ENCODE measurements at regions not wholly inside any gene's neighbourhood (a gene's known extent, or its start where the extent isn't known, plus 50 kb on each side); places are given as distances from the start of the nearest gene placed in this dataset.

DNA sequence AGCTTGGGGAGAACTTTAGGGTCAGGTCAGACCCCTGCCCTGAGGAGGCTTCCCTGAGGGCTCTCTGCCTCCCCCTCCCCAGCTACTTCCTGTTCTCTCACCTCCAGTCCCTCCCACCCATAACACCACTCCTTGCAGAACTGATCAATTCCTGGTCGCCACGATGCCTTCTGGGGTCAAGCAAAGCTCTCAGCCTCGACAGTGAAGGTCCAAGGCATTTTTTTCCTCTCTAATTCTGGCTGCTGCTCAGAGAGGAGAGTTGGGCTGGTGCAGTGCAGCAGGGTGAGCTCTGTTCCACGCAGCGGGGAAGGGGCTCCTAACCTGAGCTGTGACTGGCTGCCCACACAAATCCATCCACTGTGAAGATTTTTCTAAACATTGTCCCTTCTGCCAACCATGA, 628.4 kb downstream of the BRD1 start (continued):
- TF ChIP-seq CTCF (conservative IDR thresholded peaks at IDR 0.05; ENCODE audit: low read depth, low read length) = no peak

- no TSS peak for BruUV-seq (replicated peaks)
- no peaks in the 10 kb centered on the region for H3K4me1 ChIP-seq (ENCODE audit: control insufficient read depth, insufficient read depth, low read length)
- ChIA-PET CTCF (no interaction called here), POLR2A (ENCODE audit: unreplicated experiment) (no interaction called here)
- H3K18ac ChIP-seq (ENCODE audit: low read depth, low read length) = no peak overlapping the region
- no peak overlapping the region for H4K8ac ChIP-seq (ENCODE audit: low read depth in 2 of 2, low read length in 2 of 2)
- H2BK15ac ChIP-seq (ENCODE audit: low read depth, low read length) = no peak overlapping the region
- no peak overlapping the region for H3K4me2 ChIP-seq (ENCODE audit: low read depth, low read length)
- intact Hi-C loops (cut with micrococcal nuclease) (no loop called here), dilution Hi-C loops (cut with HindIII; ENCODE audit: low sequenced_read_pairs, unreplicated experiment) (no loop called here), in situ Hi-C loops (cut with MboI; ENCODE audit: low sequenced_read_pairs) (no loop called here)
- 37% methylated on average over 2 of the region's 6 CpGs; no CpG with 5 or more reads in 1 of the 2 experiments for WGBS, 2 experiments (ENCODE audit: extremely low coverage in 2 of 2, insufficient read length in 1 of 2)
- H2AK9ac ChIP-seq (replicated peaks; ENCODE audit: low read depth, low read length, poor library complexity) = no peak overlapping the region
- no peak overlapping the region for H3K9ac ChIP-seq (ENCODE audit: low read depth, low read length)
- H3K23ac ChIP-seq (ENCODE audit: low read depth, low read length) = no peak overlapping the region
- no peak overlapping the region for H2AK5ac ChIP-seq (ENCODE audit: low read depth, low read length)
- H3K14ac ChIP-seq (replicated peaks; ENCODE audit: low read depth, low read length) = no peak overlapping the region
- no peaks in the 10 kb centered on the region for H3K79me1 ChIP-seq (ENCODE audit: low read depth in 1 of 2, low read length in 2 of 2)
- no peak overlapping the region for H3K4me3 ChIP-seq (ENCODE audit: insufficient read depth, low read depth, low read length)
- H2AFZ ChIP-seq (replicated peaks; ENCODE audit: low read length, poor library complexity) = no peak overlapping the region
- H3K9me3 ChIP-seq (ENCODE audit: control insufficient read depth, insufficient read depth, low read length) = peaks cover 66% of the 10 kb centered on the region
- H3K36me3 ChIP-seq (ENCODE audit: control insufficient read depth, insufficient read depth, low read length) = no peaks in the 10 kb centered on the region
- no peaks in the 10 kb centered on the region for H3K27me3 ChIP-seq (ENCODE audit: control insufficient read depth, insufficient read depth, low read length)
- H3K27ac ChIP-seq (ENCODE audit: insufficient read depth, low read length) = no peak overlapping the region
- no peak overlapping the region for H4K5ac ChIP-seq (ENCODE audit: low read depth, low read length)
- H4K91ac ChIP-seq (ENCODE audit: insufficient read depth, low read depth, low read length) = no peak overlapping the region
- H3K56ac ChIP-seq (ENCODE audit: extremely low read depth, insufficient read depth, low read length) = no peak overlapping the region
- H2BK5ac ChIP-seq (ENCODE audit: low read depth, low read length, poor library complexity, severe bottlenecking) = no peak overlapping the region
- no peaks in the 10 kb centered on the region for H4K20me1 ChIP-seq (ENCODE audit: insufficient read depth, low read length)
- DNase-seq (no peak), ATAC-seq (ENCODE audit: low read depth) (no peak)
- no peak overlapping the region for H2BK20ac ChIP-seq (ENCODE audit: low read depth, low read length)
- TF ChIP-seq, protein P1, sequence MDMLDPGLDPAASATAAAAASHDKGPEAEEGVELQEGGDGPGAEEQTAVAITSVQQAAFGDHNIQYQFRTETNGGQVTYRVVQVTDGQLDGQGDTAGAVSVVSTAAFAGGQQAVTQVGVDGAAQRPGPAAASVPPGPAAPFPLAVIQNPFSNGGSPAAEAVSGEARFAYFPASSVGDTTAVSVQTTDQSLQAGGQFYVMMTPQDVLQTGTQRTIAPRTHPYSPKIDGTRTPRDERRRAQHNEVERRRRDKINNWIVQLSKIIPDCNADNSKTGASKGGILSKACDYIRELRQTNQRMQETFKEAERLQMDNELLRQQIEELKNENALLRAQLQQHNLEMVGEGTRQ (IDR thresholded peaks at IDR 0.05; ENCODE audit: low read depth, low read length) = no peak
- H2BK120ac ChIP-seq (ENCODE audit: low read depth, low read length) = no peak overlapping the region
- H3K4ac ChIP-seq (ENCODE audit: low read depth, low read length) = no peak overlapping the region
- no peaks in the 10 kb centered on the region for H3K9me1 ChIP-seq (ENCODE audit: insufficient read depth, low read length)
Measured at GRCh38 chr22:49198705-49199084, 629.0 kb downstream of the BRD1 start.

Data from IMR-90 (cell line).